Transverse colon (tissue), 3 donors: ENCODE measurements at regions not wholly inside any gene's neighbourhood (a gene's known extent, or its start where the extent isn't known, plus 50 kb on each side); places are given as distances from the start of the nearest gene placed in this dataset.
"Not testable (repeated sequence)": the region's sequence is repeated elsewhere in the genome, so short reads cannot be mapped to it uniquely, and the experiment has no call there.

Experiments
- POLR2A ChIP-seq: fragments of 450-650 bp; IDR thresholded peaks from one replicate; pipeline ENCODE4 v1.6.1; 2016; ENCODE audit warnings: antibody characterized with exemption, mild to moderate bottlenecking, moderate library complexity
- TF ChIP-seq, protein P1 (sequence below), 5 experiments: fragments of 200-600 bp in 3 of 5; fragments of 450-650 bp in 2 of 5; sonication (generic) in 3 of 5; IDR thresholded peaks; 1 replicate in 2 of 5; 2 replicates in 3 of 5; pipeline ENCODE4 v1.5.1; 2016 to 2017; ENCODE audit warnings: antibody characterized with exemption in 5 of 5, inconsistent platforms in 3 of 5, mild to moderate bottlenecking in 2 of 5, moderate library complexity in 1 of 5

DNA sequence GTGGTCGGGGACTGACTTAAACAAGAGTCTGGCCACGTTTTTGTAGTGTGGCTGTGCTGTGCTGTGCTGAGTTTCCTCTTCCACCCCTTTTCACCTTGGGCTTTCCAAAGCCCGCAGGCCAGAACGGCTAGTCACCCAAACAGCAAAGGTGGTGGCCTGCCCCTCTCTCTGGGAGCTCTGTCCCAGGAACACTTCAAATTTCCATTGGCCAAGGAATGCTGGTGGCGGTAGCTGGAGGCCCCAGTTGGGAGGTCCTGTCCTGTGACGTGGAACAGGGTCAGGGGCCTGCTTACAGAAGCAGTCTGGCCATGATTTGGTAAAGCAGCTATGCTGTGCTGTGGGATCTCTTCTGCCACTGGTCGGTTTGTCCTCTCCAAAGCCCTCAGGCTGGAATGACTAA lies 628.1 kb upstream of the DEFB115 start:
- TF ChIP-seq, protein P1, sequence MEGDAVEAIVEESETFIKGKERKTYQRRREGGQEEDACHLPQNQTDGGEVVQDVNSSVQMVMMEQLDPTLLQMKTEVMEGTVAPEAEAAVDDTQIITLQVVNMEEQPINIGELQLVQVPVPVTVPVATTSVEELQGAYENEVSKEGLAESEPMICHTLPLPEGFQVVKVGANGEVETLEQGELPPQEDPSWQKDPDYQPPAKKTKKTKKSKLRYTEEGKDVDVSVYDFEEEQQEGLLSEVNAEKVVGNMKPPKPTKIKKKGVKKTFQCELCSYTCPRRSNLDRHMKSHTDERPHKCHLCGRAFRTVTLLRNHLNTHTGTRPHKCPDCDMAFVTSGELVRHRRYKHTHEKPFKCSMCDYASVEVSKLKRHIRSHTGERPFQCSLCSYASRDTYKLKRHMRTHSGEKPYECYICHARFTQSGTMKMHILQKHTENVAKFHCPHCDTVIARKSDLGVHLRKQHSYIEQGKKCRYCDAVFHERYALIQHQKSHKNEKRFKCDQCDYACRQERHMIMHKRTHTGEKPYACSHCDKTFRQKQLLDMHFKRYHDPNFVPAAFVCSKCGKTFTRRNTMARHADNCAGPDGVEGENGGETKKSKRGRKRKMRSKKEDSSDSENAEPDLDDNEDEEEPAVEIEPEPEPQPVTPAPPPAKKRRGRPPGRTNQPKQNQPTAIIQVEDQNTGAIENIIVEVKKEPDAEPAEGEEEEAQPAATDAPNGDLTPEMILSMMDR (IDR thresholded peaks at IDR 0.05) = not testable (repeated sequence)
- not testable (repeated sequence) for TF ChIP-seq POLR2A
